HG02981 (cell line): ENCODE measurements at regions not wholly inside any gene's neighbourhood (a gene's known extent, or its start where the extent isn't known, plus 50 kb on each side); places are given as distances from the start of the nearest gene placed in this dataset.
A peak's percentile ranks its signal among the peaks of the same experiment; 100 is the strongest.
"Not testable (repeated sequence)": the region's sequence is repeated elsewhere in the genome, so short reads cannot be mapped to it uniquely, and the experiment has no call there.

Experiments
- ATAC-seq: cut with Tn5 transposase; IDR thresholded peaks from one replicate; pipeline ENCODE4 v1.9.1; 2021; ENCODE audit warnings: mild to moderate bottlenecking, moderate library complexity; ENCODE audit not compliant: unreplicated experiment

- ATAC-seq: no peak
Measured at GRCh38 chr12:46087916-46088439, 97.6 kb upstream of the SCAF11 start.

- no peak for ATAC-seq
Measured at GRCh38 chr12:46084666-46085631, 94.6 kb upstream of the SCAF11 start.

GRCh38 chr12:46082490-46083200, 92.3 kb upstream of the SCAF11 start:
- no peak for ATAC-seq

- ATAC-seq: no peak
Measured at GRCh38 chr12:46073321-46073720, 82.9 kb upstream of the SCAF11 start.

- peak; percentile 97 for ATAC-seq
Measured at GRCh38 chr12:46071769-46072624, 81.6 kb upstream of the SCAF11 start.

- no peak for ATAC-seq
Measured at GRCh38 chr12:46071335-46071734, 81.0 kb upstream of the SCAF11 start.

GRCh38 chr12:46067094-46067493, 76.7 kb upstream of the SCAF11 start:
- ATAC-seq: no peak

- ATAC-seq: peak; percentile 83
Measured at GRCh38 chr12:46065412-46066166, 75.2 kb upstream of the SCAF11 start.

- no peak for ATAC-seq
Measured at GRCh38 chr12:46064548-46064947, 74.2 kb upstream of the SCAF11 start.

GRCh38 chr12:46058697-46059096, 68.3 kb upstream of the SCAF11 start:
- ATAC-seq: not testable (repeated sequence)

- no peak for ATAC-seq
Measured at GRCh38 chr12:46050805-46051204, 60.4 kb upstream of the SCAF11 start.

- ATAC-seq: no peak
Measured at GRCh38 chr12:46049665-46050064, 59.3 kb upstream of the SCAF11 start.

- ATAC-seq: no peak
Measured at GRCh38 chr12:46046436-46046835, 56.1 kb upstream of the SCAF11 start.

- ATAC-seq: no peak
Measured at GRCh38 chr12:46043972-46044520, 53.7 kb upstream of the SCAF11 start.
